PFSK-1 (cell line): ENCODE measurements at regions not wholly inside any gene's neighbourhood (a gene's known extent, or its start where the extent isn't known, plus 50 kb on each side); places are given as distances from the start of the nearest gene placed in this dataset.

Experiments
- FOXP2 ChIP-seq: optimal IDR thresholded peaks from 2 replicates; pipeline ENCODE3; 2011; ENCODE audit warnings: borderline replicate concordance, control low read depth, inconsistent platforms; ENCODE audit not compliant: insufficient read depth; ENCODE audit errors: extremely low read length, extremely low read depth
- POLR2AphosphoS5 ChIP-seq: IDR thresholded peaks from 2 replicates; pipeline ENCODE4 v1.6.1; 2012; ENCODE audit warnings: low read depth, mild to moderate bottlenecking, control low read depth, low read length, moderate library complexity
- REST ChIP-seq, 2 experiments: IDR thresholded peaks; 2 replicates each; pipeline versions ENCODE4 v1.6.1 to v1.8.0; 2011 to 2012; ENCODE audit warnings: low read depth in 2 of 2, low read length in 2 of 2, control low read depth in 1 of 2, inconsistent platforms in 1 of 2, mild to moderate bottlenecking in 1 of 2, moderate library complexity in 1 of 2; ENCODE audit not compliant: insufficient read depth in 1 of 2
- SIN3A ChIP-seq: IDR thresholded peaks from 2 replicates; pipeline ENCODE4 v1.6.1; 2012; ENCODE audit warnings: mild to moderate bottlenecking, low read length, moderate library complexity, borderline replicate concordance; ENCODE audit not compliant: insufficient read depth
- TAF1 ChIP-seq: IDR thresholded peaks from 2 replicates; pipeline ENCODE4 v1.6.1; 2012; ENCODE audit warnings: low read length, control low read depth, borderline replicate concordance; ENCODE audit not compliant: insufficient read depth

GRCh38 chrX:39430551-39430950, 629.3 kb downstream of the MID1IP1 start:
- TF ChIP-seq FOXP2 (no peak), TAF1 (no peak), REST (IDR thresholded peaks at IDR 0.05; ENCODE audit: insufficient read depth in 1 of 2, low read depth in 2 of 2, low read length in 2 of 2) (no peak)

- TF ChIP-seq SIN3A: no peak
- no peak for TF ChIP-seq REST (IDR thresholded peaks at IDR 0.05; ENCODE audit: insufficient read depth in 1 of 2, low read depth in 2 of 2, low read length in 2 of 2)
- no peak for TF ChIP-seq TAF1
Measured at GRCh38 chrX:39431893-39432292, 630.6 kb downstream of the MID1IP1 start.

GRCh38 chrX:39437670-39438441, 636.6 kb downstream of the MID1IP1 start:
- TF ChIP-seq FOXP2 (no peak), TAF1 (no peak), POLR2AphosphoS5 (no peak)

- TF ChIP-seq FOXP2 (no peak), REST (IDR thresholded peaks at IDR 0.05; ENCODE audit: insufficient read depth in 1 of 2, low read depth in 2 of 2, low read length in 2 of 2) (no peak), POLR2AphosphoS5 (no peak), TAF1 (no peak), SIN3A (no peak)
Measured at GRCh38 chrX:39438603-39439602, 637.6 kb downstream of the MID1IP1 start.

- TF ChIP-seq POLR2AphosphoS5: no peak
Measured at GRCh38 chrX:39439906-39440798, 638.9 kb downstream of the MID1IP1 start.

GRCh38 chrX:39440799-39441284, 639.6 kb downstream of the MID1IP1 start:
- no peak for TF ChIP-seq SIN3A
- no peak for TF ChIP-seq FOXP2
- no peak for TF ChIP-seq TAF1
- TF ChIP-seq REST (IDR thresholded peaks at IDR 0.05; ENCODE audit: insufficient read depth in 1 of 2, low read depth in 2 of 2, low read length in 2 of 2): no peak
- no peak for TF ChIP-seq POLR2AphosphoS5
